HEK293T (cell line): ENCODE measurements at regions not wholly inside any gene's neighbourhood (a gene's known extent, or its start where the extent isn't known, plus 50 kb on each side); places are given as distances from the start of the nearest gene placed in this dataset.

Experiments used
- ELF4 ChIP-seq: fragments of 450-650 bp; IDR thresholded peaks from 2 replicates; pipeline ENCODE4 v1.6.1; 2017; ENCODE audit warnings: antibody characterized with exemption
- L3MBTL2 ChIP-seq: fragments of 450-650 bp; conservative IDR thresholded peaks from 2 replicates; pipeline ENCODE4 v1.6.1; 2016; ENCODE audit warnings: mild to moderate bottlenecking
- SP1 ChIP-seq: fragments of 450-650 bp; IDR thresholded peaks from 2 replicates; pipeline ENCODE4 v1.6.1; 2017

- no peak for TF ChIP-seq ELF4
- no peak for TF ChIP-seq SP1
- no peak for TF ChIP-seq L3MBTL2
Measured at GRCh38 chr2:19176172-19176852, 182.1 kb downstream of the OSR1 start.
